H9 (cell line): ENCODE measurements at regions not wholly inside any gene's neighbourhood (a gene's known extent, or its start where the extent isn't known, plus 50 kb on each side); places are given as distances from the start of the nearest gene placed in this dataset.

ENCODE experiments used
- DNase-seq: peaks from one replicate; pipeline ENCODE4 v3.0.0-alpha.2; 2017
- H2AFZ ChIP-seq: one replicate; pipeline ENCODE4 v1.6.1; 2013; ENCODE audit warnings: mild to moderate bottlenecking, low read length, control low read depth, moderate library complexity
- H2AK5ac ChIP-seq: 2 replicates; pipeline ENCODE4 v1.6.1; 2013; ENCODE audit warnings: low read length, control low read depth, mixed read lengths; ENCODE audit not compliant: insufficient read length
- H2BK120ac ChIP-seq: one replicate; pipeline ENCODE4 v1.6.1; 2013; ENCODE audit warnings: low read depth, mild to moderate bottlenecking, low read length, control low read depth, inconsistent platforms; ENCODE audit not compliant: poor library complexity, severe bottlenecking
- H2BK12ac ChIP-seq: 2 replicates; pipeline ENCODE4 v1.6.1; 2013; ENCODE audit warnings: low read length, control low read depth, mixed read lengths, low read depth; ENCODE audit not compliant: insufficient read length
- H2BK15ac ChIP-seq: 2 replicates; pipeline ENCODE4 v1.6.1; 2013; ENCODE audit warnings: low read depth, low read length, control low read depth
- H2BK20ac ChIP-seq: one replicate; pipeline ENCODE4 v1.6.1; 2013; ENCODE audit warnings: low read depth, mild to moderate bottlenecking, low read length, control low read depth, inconsistent platforms; ENCODE audit not compliant: poor library complexity, severe bottlenecking
- H2BK5ac ChIP-seq: 2 replicates; pipeline ENCODE4 v1.6.1; 2013; ENCODE audit warnings: low read length, control low read depth, mixed read lengths; ENCODE audit not compliant: insufficient read length
- H3K14ac ChIP-seq: 2 replicates; pipeline ENCODE4 v1.6.1; 2013; ENCODE audit warnings: low read length, control low read depth; ENCODE audit not compliant: insufficient read depth
- H3K18ac ChIP-seq: 2 replicates; pipeline ENCODE4 v1.6.1; 2013; ENCODE audit warnings: low read depth, mild to moderate bottlenecking, mixed read lengths, low read length, control low read depth; ENCODE audit not compliant: insufficient read length
- H3K23ac ChIP-seq: 2 replicates; pipeline ENCODE4 v1.6.1; 2013; ENCODE audit warnings: low read length, control low read depth, mixed read lengths, low read depth; ENCODE audit not compliant: insufficient read length
- H3K23me2 ChIP-seq: 2 replicates; pipeline ENCODE4 v1.6.1; 2013; ENCODE audit warnings: low read depth, mild to moderate bottlenecking, mixed read lengths, low read length, control low read depth; ENCODE audit not compliant: insufficient read length, poor library complexity, severe bottlenecking
- H3K27ac ChIP-seq: 2 replicates; pipeline ENCODE4 v1.5.1; 2013; ENCODE audit warnings: low read length, control low read depth, mixed read lengths, low read depth; ENCODE audit not compliant: insufficient read length
- H3K27me3 ChIP-seq: 2 replicates; pipeline ENCODE4 v1.6.1; 2013; ENCODE audit warnings: low read length, control low read depth, inconsistent platforms; ENCODE audit not compliant: insufficient read depth
- H3K4ac ChIP-seq: 2 replicates; pipeline ENCODE4 v1.6.1; 2013; ENCODE audit warnings: low read depth, mild to moderate bottlenecking, control low read depth, inconsistent platforms, low read length, moderate library complexity
- H3K4me1 ChIP-seq: 2 replicates; pipeline ENCODE4 v1.6.1; 2013; ENCODE audit warnings: low read length, control low read depth, inconsistent platforms; ENCODE audit not compliant: insufficient read depth
- H3K4me2 ChIP-seq: 2 replicates; pipeline ENCODE4 v1.6.1; 2013; ENCODE audit warnings: low read length, control low read depth, mixed read lengths; ENCODE audit not compliant: insufficient read length, insufficient read depth
- H3K56ac ChIP-seq: 2 replicates; pipeline ENCODE4 v1.6.1; 2013; ENCODE audit warnings: low read depth, mild to moderate bottlenecking, mixed read lengths, low read length, control low read depth; ENCODE audit not compliant: insufficient read length
- H3K79me1 ChIP-seq: 2 replicates; pipeline ENCODE4 v1.6.1; 2013; ENCODE audit warnings: low read depth, mild to moderate bottlenecking, moderate library complexity, low read length, control low read depth, inconsistent platforms; ENCODE audit not compliant: insufficient read depth, poor library complexity, severe bottlenecking
- H3K79me2 ChIP-seq: 2 replicates; pipeline ENCODE4 v1.6.1; 2013; ENCODE audit warnings: low read length, control low read depth, inconsistent platforms; ENCODE audit not compliant: insufficient read depth
- H3K9ac ChIP-seq: 2 replicates; pipeline ENCODE4 v1.6.1; 2013; ENCODE audit warnings: low read length, control low read depth, mixed read lengths; ENCODE audit not compliant: insufficient read length; ENCODE audit errors: extremely low read depth
- H3K9me3 ChIP-seq: one replicate; pipeline ENCODE4 v1.6.1; 2013; ENCODE audit warnings: low read depth, low read length, inconsistent platforms; ENCODE audit not compliant: control insufficient read depth
- H3T11ph ChIP-seq: one replicate; pipeline ENCODE4 v1.6.1; 2013; ENCODE audit warnings: mild to moderate bottlenecking, low read length, control low read depth, inconsistent platforms
- H4K20me1 ChIP-seq: one replicate; pipeline ENCODE4 v1.6.1; 2013; ENCODE audit not compliant: control insufficient read depth, insufficient read length, insufficient read depth
- H4K5ac ChIP-seq: 2 replicates; pipeline ENCODE4 v1.6.1; 2013; ENCODE audit warnings: low read depth, mild to moderate bottlenecking, mixed read lengths, low read length, control low read depth; ENCODE audit not compliant: insufficient read length
- H4K8ac ChIP-seq: replicated peaks from 2 replicates; pipeline ENCODE4 v1.6.1; 2013; ENCODE audit warnings: low read length, control low read depth, mixed read lengths, low read depth; ENCODE audit not compliant: insufficient read length
- H4K91ac ChIP-seq: 2 replicates; pipeline ENCODE4 v1.6.1; 2013; ENCODE audit warnings: low read depth, mild to moderate bottlenecking, moderate library complexity, mixed read lengths, low read length, control low read depth; ENCODE audit not compliant: insufficient read length
- H3K27ac Mint-ChIP-seq, 3 experiments: 2 replicates in 2 of 3; 3 replicates in 1 of 3; pipeline ENCODE4 v1.8.0; 2020 to 2021; ENCODE audit warnings: mixed read lengths in 3 of 3, mild to moderate bottlenecking in 1 of 3, moderate library complexity in 1 of 3
- H3K27me3 Mint-ChIP-seq: 2 replicates; pipeline ENCODE4 v1.8.0; 2021; ENCODE audit warnings: low read depth, mild to moderate bottlenecking, moderate library complexity, mixed read lengths
- H3K36me3 Mint-ChIP-seq, 3 experiments: 2 replicates in 2 of 3; 3 replicates in 1 of 3; pipeline ENCODE4 v1.8.0; 2020 to 2021; ENCODE audit warnings: low read depth in 3 of 3, mixed read lengths in 3 of 3; ENCODE audit not compliant: insufficient read depth in 1 of 3
- H3K4me1 Mint-ChIP-seq, 2 experiments: 2 replicates each; pipeline ENCODE4 v1.8.0; 2020; ENCODE audit warnings: mixed read lengths in 2 of 2
- H3K4me3 Mint-ChIP-seq, 2 experiments: 2 replicates in 1 of 2; 3 replicates in 1 of 2; pipeline ENCODE4 v1.8.0; 2020 to 2021; ENCODE audit warnings: mild to moderate bottlenecking in 2 of 2, mixed read lengths in 2 of 2, moderate library complexity in 1 of 2
- H3K9me3 Mint-ChIP-seq, 2 experiments: 2 replicates in 1 of 2; 3 replicates in 1 of 2; pipeline ENCODE4 v1.8.0; 2020; ENCODE audit warnings: mild to moderate bottlenecking in 2 of 2, mixed read lengths in 2 of 2, moderate library complexity in 1 of 2
- CTCF ChIP-seq: fragments of 200-600 bp; sonication (generic); conservative IDR thresholded peaks from 3 replicates; pipeline ENCODE4 v1.8.0; 2021; ENCODE audit warnings: antibody characterized with exemption, mild to moderate bottlenecking
- WGBS: extraction: QIAGEN DNeasy Blood & Tissue Kit; methylation state at CpG from one replicate; pipeline ENCODE4 v1.1.7; 2013; ENCODE audit warnings: missing lambda C conversion rate, low lambda C conversion rate, mixed read lengths; ENCODE audit not compliant: insufficient read length; ENCODE audit errors: extremely low coverage; 5-methylcytosine and 5-hydroxymethylcytosine counted together

- DNase-seq, result peak; percentile 65
- Mint-ChIP-seq H3K9me3 (no peaks in the 10 kb centered on the region; a peak in 1 of 5 replicates), H3K36me3 (no peaks in the 10 kb centered on the region; a peak in 1 of 7 replicates), H3K27me3 (peaks cover 83% of the 10 kb centered on the region), H3K4me3 (0 out of 5 replicates have a peak overlapping the region, but pooled peaks of 1 of the 2 experiments have one; percentile 6), H3K27ac (peak overlapping the region in 2 of 3 experiments; percentile 55 to 72; a peak in 2 of 7 replicates), H3K4me1 (peaks cover 25 to 29% of the 10 kb centered on the region in 2 experiments)
- TF ChIP-seq CTCF, result no peak
- H3K79me2 ChIP-seq, result no peaks in the 10 kb centered on the region
- no peak overlapping the region for H2AFZ ChIP-seq
- H3K79me1 ChIP-seq, result no peaks in the 10 kb centered on the region
- H3K14ac ChIP-seq, result no peak overlapping the region
- peaks cover 8% of the 10 kb centered on the region; the same call in 1 of the 2 replicates for H3K27me3 ChIP-seq
- H3K18ac ChIP-seq, result no peak overlapping the region
- no peak overlapping the region for H4K91ac ChIP-seq
- WGBS, result no CpG with 5 or more reads among the region's 5 CpGs
- no peak overlapping the region for H2BK12ac ChIP-seq
- H2BK120ac ChIP-seq, result no peak overlapping the region
- no peak overlapping the region for H2BK15ac ChIP-seq
- H4K20me1 ChIP-seq, result no peaks in the 10 kb centered on the region
- H3K9ac ChIP-seq, result no peak overlapping the region
- no peak overlapping the region for H3K56ac ChIP-seq
- H3K4ac ChIP-seq, result no peak overlapping the region
- no peak overlapping the region for H2BK20ac ChIP-seq
- peak overlapping the region; percentile 22 for H3K4me2 ChIP-seq
- no peak overlapping the region for H2AK5ac ChIP-seq
- H2BK5ac ChIP-seq, result no peak overlapping the region
- H3K27ac ChIP-seq, result no peak overlapping the region
- no peak overlapping the region for H4K5ac ChIP-seq
- H3K9me3 ChIP-seq, result no peaks in the 10 kb centered on the region
- no peaks in the 10 kb centered on the region for H3K23me2 ChIP-seq
- peaks cover 3% of the 10 kb centered on the region; the same call in 1 of the 2 replicates for H3K4me1 ChIP-seq
- H3K23ac ChIP-seq, result no peak overlapping the region
- H4K8ac ChIP-seq, result no peak overlapping the region
- H3T11ph ChIP-seq, result no peak overlapping the region
Observed at GRCh38 chr7:69450456-69450855, 147.8 kb upstream of the AUTS2 start.
